ENCODE measurements at regions not wholly inside any gene's neighbourhood (a gene's known extent, or its start where the extent isn't known, plus 50 kb on each side); places are given as distances from the start of the nearest gene placed in this dataset.

GRCh38 chr11:15905366-15906104 lies 450.8 kb downstream of the SOX6 start:
- no peak overlapping the region for H3K27ac Mint-ChIP-seq
- DNase-seq (no peak), ATAC-seq (no peak)
- H3K27me3 Mint-ChIP-seq = peaks cover 0 to 2% (median 0%) of the 10 kb centered on the region in 5 donors
- no peak overlapping the region for H3K4me3 Mint-ChIP-seq
- no peaks in the 10 kb centered on the region for H3K9me3 Mint-ChIP-seq
- no peaks in the 10 kb centered on the region for H3K36me3 Mint-ChIP-seq
- POLR2A ChIA-PET = no interaction called here
- no peaks in the 10 kb centered on the region for H3K4me1 Mint-ChIP-seq

GRCh38 chr11:15906481-15907035 lies 449.8 kb downstream of the SOX6 start:
- no peaks in the 10 kb centered on the region for H3K36me3 Mint-ChIP-seq
- H3K9me3 Mint-ChIP-seq = no peaks in the 10 kb centered on the region
- peaks cover 0 to 2% (median 0%) of the 10 kb centered on the region in 5 donors for H3K27me3 Mint-ChIP-seq
- H3K4me3 Mint-ChIP-seq = no peak overlapping the region
- DNase-seq (no peak), ATAC-seq (no peak)
- H3K4me1 Mint-ChIP-seq = no peaks in the 10 kb centered on the region
- no peak overlapping the region for H3K27ac Mint-ChIP-seq
- POLR2A ChIA-PET = no interaction called here

DNA sequence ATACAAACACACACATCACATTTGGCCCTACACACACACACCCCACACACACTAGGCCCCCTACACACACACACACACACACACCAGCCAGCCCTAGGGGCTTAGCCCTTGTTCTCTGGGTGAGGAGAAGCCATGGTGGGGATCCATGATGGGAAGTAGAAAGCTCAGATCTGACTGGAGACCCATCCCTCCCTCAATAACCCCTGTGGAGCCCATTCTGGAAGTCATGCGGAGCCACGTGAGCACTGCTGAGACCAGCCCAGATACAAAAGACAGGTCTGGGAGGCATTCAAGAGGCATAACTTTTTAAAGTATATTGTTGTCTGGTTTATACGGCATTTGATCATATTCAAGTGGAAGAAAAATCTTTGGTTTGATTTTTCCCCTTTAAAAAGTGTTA lies 448.5 kb downstream of the SOX6 start:
- no peak overlapping the region for H3K27ac Mint-ChIP-seq
- H3K4me1 Mint-ChIP-seq = no peaks in the 10 kb centered on the region
- no peaks in the 10 kb centered on the region for H3K9me3 Mint-ChIP-seq
- no peak overlapping the region for H3K4me3 Mint-ChIP-seq
- no peaks in the 10 kb centered on the region for H3K36me3 Mint-ChIP-seq
- H3K27me3 Mint-ChIP-seq = peaks cover 0 to 2% (median 0%) of the 10 kb centered on the region in 5 donors
- ATAC-seq = no peak
- DNase-seq = no peak
- POLR2A ChIA-PET = no interaction called here

DNA sequence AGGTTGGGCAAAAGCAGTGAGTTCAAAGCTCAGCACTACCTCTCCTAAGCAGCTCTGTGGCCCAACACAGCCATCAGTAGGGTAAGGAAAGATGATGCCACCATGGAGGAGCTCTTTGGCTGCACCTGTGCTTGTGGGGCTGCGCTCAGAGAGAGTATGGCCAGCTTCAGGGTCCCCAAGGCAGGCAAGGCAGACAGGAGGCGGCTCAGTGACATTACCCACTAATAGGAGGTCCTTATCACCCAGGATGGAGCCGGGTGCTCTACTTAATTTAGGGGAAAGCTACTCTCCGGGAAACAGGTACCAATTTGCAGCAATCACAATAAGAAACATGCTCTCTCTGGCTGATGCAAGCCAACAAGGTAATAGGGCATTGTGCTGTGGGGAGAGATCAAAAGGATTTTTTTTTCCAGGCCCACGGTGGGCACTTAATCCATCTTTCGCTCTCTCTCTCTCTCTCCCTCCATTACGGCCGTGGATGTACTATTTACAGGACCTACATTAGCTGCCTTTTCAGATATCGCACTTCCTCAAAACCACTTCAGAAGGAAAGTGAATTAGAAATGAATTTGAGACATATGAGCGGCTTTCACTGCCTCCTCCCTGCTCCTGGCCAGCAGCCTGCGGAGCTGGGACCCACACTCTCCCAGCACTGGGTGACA lies 446.3 kb downstream of the SOX6 start:
- Mint-ChIP-seq H3K27me3 (no peaks in the 10 kb centered on the region), H3K27ac (no peak overlapping the region), H3K9me3 (no peaks in the 10 kb centered on the region), H3K4me3 (no peak overlapping the region), H3K4me1 (no peaks in the 10 kb centered on the region), H3K36me3 (no peaks in the 10 kb centered on the region)
- ATAC-seq = no peak
- POLR2A ChIA-PET = no interaction called here
- DNase-seq = no peak

GRCh38 chr11:15910761-15911160 lies 445.6 kb downstream of the SOX6 start:
- H3K9me3 Mint-ChIP-seq = no peaks in the 10 kb centered on the region
- no peaks in the 10 kb centered on the region for H3K27me3 Mint-ChIP-seq
- H3K4me1 Mint-ChIP-seq = no peaks in the 10 kb centered on the region
- H3K36me3 Mint-ChIP-seq = no peaks in the 10 kb centered on the region
- no peak for DNase-seq
- H3K4me3 Mint-ChIP-seq = no peak overlapping the region
- POLR2A ChIA-PET = no interaction called here
- ATAC-seq = no peak
- H3K27ac Mint-ChIP-seq = peak overlapping the region in 1 of 10 donors; percentile 61

DNA sequence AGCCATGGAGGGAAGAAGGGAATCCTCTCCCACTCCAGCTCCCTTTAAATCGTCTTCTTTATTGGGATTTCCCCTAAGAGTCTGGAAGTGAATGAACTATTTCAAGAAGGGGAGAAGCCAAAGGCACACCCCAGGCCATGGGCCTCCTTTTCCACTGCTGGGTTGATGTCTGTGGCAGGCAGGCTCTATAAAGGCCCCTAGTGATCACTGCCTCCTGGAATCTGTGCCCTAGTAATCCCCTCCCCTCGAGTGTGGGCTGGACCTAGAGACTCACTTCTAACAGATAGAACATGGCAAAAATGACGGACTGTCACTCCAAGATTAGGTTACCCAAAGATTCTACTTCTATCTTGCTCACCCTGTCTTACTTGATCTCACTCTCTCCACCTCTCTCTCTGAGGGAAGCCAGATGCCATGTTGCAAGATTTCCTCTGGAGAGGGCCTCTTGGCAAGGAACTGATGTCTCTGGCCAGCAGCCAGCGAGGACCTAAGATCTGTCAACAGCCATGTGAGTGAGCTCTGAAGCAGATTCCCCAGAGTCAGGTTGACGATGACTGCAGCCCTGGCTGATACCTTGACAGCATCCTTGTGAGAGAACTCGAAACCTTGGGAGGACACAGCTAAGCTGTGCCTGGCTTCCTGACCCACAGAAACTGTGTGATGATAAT lies 444.8 kb downstream of the SOX6 start:
- H3K27me3 Mint-ChIP-seq = no peaks in the 10 kb centered on the region
- no peaks in the 10 kb centered on the region for H3K36me3 Mint-ChIP-seq
- no peak overlapping the region for H3K4me3 Mint-ChIP-seq
- ATAC-seq (no peak), DNase-seq (no peak)
- no peak overlapping the region for H3K27ac Mint-ChIP-seq
- no peaks in the 10 kb centered on the region for H3K4me1 Mint-ChIP-seq
- POLR2A ChIA-PET = no interaction called here
- no peaks in the 10 kb centered on the region for H3K9me3 Mint-ChIP-seq

- Mint-ChIP-seq H3K27me3 (no peaks in the 10 kb centered on the region), H3K4me3 (no peak overlapping the region), H3K9me3 (no peaks in the 10 kb centered on the region), H3K27ac (no peak overlapping the region), H3K36me3 (no peaks in the 10 kb centered on the region), H3K4me1 (no peaks in the 10 kb centered on the region)
- DNase-seq = no peak
- POLR2A ChIA-PET = no interaction called here
- no peak for ATAC-seq
Measured at GRCh38 chr11:15912291-15912690, 444.1 kb downstream of the SOX6 start.

DNA sequence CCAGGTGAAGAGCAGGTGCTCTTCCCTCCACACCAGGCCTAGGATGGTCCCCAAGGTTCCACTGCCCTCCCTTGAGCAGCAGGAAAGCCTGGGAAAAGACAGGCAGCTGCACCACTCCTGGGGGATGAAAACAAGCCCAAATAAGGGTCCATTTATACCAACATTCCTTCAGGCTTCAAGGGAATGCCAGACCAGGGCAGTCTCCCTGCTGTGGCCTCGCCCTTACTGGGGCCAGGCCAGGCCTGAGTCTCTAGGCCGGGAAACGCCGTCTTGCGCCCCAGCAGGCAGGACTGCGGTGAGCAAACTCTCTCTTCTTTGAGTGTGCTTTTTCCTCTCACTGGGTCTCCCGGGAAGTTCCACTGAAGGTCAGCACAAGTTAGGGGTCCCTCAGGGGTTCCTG lies 443.5 kb downstream of the SOX6 start:
- Mint-ChIP-seq H3K36me3 (no peaks in the 10 kb centered on the region), H3K27ac (no peak overlapping the region), H3K4me1 (no peaks in the 10 kb centered on the region), H3K4me3 (no peak overlapping the region), H3K27me3 (no peaks in the 10 kb centered on the region), H3K9me3 (no peaks in the 10 kb centered on the region)
- no peak for ATAC-seq
- POLR2A ChIA-PET = no interaction called here
- no peak for DNase-seq

DNA sequence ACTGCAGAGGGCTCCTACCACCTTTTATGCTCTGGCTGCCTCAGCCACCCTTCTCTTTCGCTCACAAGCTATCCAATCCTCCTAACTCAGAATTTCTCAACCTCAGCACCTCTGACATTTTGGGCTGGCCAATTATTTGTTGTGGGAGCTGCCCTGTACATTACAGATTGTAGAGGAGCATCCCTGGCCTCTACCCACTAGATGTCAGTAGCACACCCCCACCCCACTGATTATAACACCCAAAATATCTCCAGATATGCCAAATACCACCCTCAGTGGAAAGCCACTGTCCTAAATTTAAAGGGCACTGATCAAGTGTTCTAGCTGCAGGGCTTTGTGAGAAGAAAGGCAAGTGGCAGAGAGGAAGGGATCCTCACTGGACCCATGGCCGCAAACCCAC lies 443.1 kb downstream of the SOX6 start:
- POLR2A ChIA-PET = no interaction called here
- H3K4me1 Mint-ChIP-seq = no peaks in the 10 kb centered on the region
- H3K9me3 Mint-ChIP-seq = peaks cover 0 to 2% (median 0%) of the 10 kb centered on the region in 9 donors
- H3K27ac Mint-ChIP-seq = no peak overlapping the region
- H3K4me3 Mint-ChIP-seq = no peak overlapping the region
- peaks cover 0 to 3% (median 0%) of the 10 kb centered on the region in 5 donors for H3K27me3 Mint-ChIP-seq
- DNase-seq (no peak), ATAC-seq (no peak)
- H3K36me3 Mint-ChIP-seq = no peaks in the 10 kb centered on the region

All from naive thymus-derived CD8-positive, alpha-beta T cell (primary cell).